ENCODE measurements at regions not wholly inside any gene's neighbourhood (a gene's known extent, or its start where the extent isn't known, plus 50 kb on each side); places are given as distances from the start of the nearest gene placed in this dataset.
"Not testable (repeated sequence)": the region's sequence is repeated elsewhere in the genome, so short reads cannot be mapped to it uniquely, and the experiment has no call there.

DNA sequence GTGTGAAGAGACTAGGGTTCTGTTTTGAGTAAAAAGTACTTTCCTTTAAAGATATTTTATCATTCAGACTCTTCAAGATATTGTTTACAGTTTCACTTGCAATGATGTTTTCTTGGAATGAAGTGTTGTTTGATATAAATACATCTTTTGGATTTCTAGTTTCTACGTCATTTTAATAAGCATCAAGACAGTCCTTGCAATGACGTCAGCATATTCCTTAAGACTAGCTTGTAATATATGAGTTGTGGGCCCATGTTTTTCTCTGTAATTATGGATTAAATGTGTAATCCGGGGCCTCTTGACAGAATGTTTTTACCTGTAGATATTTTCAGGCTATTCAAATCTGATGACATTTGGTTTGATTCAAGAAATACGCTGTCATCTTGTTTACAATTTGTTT is 66.1 kb downstream of the RBMX2 start:
- no peak for DNase-seq

DNA sequence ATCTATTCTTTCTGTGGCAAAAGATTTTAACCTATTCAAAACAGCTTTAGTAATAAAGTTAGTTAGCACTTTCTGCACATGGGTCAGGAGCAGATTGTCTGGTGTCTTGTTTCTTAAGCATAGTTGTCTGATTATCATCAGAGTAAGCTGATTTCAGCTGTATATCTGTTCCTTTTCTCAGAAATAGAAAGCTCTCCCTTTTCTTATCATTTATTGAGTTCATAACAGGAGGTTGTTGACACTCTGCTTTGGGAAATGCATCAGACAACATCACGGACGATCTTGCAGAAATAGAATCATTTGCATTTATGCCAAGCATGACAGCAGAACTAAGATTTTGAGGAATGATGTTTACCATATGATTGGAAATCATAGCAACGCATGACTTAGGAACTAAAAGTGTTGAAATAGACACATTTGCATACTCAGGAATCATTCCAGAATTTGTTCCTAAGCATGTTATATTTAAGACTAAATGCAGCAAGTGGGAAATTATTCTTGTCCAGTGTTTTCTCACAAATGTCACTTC is 66.7 kb downstream of the RBMX2 start:
- DNase-seq, result no peak

DNA sequence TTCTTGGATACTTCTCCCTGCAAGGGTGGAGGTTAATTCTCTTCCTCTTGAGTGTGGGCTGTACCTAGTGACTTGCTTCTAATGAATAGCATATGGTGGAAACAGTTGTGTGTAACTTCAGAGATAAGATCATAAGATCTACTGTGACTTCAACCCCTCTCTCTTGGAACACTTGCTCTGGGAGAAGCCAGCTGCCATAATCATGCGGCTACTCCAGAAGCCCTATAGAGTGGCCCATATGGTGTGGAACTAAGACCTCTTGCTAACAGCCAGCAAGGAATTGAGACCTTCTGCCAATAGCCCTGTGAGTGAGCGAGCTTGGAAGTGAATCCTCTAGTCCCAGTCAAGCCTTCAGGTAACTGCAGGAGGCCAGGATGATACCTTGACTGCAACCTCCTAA is 81.1 kb downstream of the RBMX2 start:
- no peak for DNase-seq

DNA sequence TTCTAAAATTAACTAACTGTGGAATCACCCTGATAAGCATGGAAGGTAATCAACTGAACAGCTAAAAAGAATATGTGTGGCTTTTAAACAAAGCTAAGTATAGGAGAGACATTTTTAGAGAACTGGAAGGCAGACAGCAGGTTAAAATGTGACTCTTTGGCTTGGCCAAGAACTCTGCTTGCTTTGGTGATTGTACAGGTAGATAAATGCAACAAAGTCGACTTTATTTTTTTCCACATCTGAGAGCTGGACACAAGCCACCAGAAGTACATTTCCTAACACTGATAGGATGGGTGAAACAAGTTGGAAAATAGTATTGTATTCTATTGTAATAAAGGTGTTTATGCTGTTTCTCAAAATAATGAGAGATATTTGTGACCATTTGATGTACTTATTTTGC is 84.1 kb downstream of the RBMX2 start:
- no peak for DNase-seq

DNA sequence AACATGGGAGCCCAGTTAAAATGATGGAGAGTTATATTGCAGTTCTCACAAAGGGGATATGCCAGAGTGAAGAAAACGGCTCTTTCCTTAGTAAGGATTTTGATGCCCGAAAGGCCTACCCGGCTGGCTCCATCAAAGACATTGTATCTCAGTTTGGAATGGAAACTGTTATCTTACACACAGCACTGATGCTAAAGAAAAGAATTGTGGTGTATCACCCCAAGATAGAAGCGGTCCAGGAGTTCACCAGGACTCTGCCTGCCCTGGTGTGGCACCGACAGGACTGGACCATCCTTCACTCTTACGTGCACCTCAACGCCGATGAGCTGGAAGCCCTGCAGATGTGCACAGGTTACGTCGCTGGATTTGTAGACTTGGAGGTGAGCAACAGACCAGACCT is 93.7 kb downstream of the RBMX2 start:
- not testable (repeated sequence) for DNase-seq

DNA sequence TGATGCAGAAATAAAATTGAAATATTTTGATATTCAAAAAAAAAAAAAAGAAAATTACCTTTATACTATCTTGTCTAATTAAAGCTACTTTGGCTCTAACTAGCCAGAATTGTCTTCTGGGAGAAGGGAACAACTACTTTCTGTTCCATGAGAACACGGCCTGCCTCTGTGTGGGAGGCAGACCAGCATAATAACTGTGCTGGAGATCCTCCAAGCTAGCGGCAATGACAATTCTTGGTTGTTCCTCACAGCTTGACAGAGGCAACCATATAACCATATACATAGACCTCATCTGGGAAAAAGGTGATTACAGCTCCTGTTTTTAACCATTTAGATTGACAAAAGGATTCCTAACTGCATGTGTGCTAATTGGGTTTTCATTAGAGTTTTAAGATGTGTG is 95.7 kb downstream of the RBMX2 start:
- DNase-seq, result no peak

DNA sequence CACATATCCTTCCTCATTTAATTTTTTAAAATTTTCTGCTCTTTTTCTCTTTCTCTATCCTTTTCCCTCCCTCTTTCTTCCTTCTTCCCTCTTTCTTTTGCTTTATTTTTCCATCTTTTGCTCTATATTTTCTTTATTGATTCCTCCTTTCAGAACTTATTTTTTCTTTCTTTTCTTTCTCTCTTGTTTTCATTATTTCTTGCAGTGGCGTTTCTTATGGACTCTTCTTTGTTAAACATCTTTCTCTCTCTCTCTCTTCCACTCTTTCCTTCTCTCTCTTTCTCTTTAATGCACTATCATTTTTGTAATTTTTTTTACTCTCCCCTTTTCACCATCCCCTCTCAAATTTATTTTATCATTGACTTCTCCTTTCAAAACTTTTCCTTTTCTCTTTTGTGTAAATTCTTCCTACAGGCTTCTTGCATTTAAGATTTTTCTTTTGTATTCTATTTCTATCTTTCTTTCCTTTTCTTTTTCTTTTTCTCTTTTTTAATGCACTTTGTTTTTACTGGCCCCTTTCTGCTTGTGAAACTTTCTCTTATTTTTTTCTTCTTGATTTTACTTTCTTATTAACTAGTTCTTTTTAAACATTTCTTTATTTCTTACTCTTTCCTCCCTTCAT is 97.0 kb downstream of the RBMX2 start:
- no peak for DNase-seq

DNA sequence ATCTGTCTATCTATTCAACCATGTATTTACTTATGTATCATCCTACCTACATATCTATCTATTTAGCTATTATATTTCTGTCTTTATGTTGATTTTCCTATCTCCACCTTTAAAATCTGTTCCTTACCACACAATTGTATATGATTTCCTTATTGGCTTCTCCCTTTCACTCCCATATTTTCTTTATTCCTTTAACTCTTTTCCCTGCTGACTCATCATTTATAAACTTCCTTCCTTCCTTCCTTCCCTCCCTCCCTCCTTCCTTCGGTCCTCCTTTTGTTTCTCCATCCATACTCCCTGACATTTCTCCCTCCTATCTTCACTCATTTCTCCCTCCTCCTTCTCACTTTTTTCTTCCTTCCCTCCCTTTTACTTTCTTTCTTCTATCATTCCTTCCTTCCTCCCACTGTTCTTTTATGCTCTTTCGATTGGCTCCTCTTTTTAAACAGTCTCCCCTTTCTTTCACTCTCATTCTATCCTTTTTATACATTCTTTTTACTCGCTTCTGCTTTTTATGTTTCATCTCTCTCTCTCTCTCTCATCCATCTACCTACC is 100.3 kb downstream of the RBMX2 start:
- no peak for DNase-seq

DNA sequence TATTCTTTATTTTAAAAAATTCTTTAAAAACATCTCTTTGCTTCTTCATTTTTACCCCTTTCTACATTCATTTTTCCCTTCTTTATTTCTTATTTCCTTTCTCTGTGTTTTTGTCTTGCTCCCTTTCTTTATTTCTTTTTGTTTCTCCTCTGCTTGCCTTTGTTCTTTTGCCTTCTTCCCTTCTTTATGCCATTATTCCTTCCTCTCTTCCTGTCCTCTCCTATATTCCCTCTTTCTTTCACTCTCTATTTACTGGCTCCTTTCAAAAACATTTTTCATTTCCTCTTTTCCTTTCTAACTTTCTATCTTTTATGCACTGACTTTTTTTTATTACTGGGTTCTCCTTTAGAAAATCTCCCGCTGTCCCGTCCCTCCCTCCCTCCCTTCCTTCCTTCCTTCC is 102.2 kb downstream of the RBMX2 start:
- DNase-seq, result no peak

DNA sequence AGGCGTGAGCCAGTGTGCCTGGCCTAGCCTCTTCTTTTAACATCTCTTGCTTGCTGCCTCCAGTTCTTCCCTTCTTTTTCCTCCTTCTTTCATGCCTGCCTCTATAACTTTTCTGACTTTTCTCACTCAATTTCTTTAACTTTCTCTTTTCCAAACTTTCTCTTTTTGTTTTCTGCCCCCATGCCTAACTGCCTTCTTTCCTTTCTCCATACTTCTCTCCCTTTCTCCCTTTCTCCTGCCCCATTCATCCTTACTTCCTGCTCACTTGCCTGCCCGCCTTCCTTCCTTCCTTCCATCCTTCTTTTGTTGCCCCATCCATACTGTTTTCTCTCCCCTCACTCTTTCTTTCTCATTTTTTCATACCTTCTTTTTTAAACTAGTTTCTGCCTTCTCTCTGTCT is 105.2 kb downstream of the RBMX2 start:
- DNase-seq, result no peak

DNA sequence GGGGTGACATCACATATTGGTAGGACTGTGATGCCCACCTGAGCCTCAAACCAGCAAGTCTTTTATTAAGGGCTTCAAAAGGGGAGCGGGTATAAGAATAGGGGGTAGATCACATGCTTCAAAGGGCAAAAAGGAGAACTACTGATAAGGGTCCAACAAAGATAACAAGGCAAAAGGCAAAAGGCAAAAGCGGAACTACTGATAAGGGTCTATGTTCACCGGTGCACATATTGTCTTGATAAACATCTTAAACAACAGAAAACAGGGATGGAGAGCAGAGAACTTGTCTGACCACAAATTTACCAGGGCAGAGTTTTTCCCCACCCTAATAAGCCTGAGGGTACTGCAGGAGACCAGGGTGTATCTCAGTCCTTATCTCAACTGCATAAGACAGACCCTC is 110.7 kb downstream of the RBMX2 start:
- DNase-seq, result not testable (repeated sequence)

DNA sequence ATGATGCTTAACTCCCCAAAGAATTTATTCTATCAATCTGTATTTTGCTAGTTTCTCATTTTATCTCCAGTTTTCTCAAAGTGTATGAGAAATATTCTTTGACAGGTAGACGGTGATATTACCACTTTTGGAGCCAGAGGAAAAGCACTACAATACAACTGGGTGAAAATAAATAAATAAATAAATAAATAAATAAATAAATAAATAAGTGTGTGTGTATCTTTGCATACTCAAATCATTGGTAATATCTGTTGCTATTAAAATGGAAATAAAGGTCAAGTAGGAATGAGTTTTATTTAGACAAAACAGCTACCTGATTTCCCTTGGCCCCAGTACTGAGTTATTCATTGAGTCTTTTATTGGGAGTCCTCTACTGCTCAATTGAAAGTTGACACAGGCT is 114.3 kb downstream of the RBMX2 start:
- no peak for DNase-seq

DNA sequence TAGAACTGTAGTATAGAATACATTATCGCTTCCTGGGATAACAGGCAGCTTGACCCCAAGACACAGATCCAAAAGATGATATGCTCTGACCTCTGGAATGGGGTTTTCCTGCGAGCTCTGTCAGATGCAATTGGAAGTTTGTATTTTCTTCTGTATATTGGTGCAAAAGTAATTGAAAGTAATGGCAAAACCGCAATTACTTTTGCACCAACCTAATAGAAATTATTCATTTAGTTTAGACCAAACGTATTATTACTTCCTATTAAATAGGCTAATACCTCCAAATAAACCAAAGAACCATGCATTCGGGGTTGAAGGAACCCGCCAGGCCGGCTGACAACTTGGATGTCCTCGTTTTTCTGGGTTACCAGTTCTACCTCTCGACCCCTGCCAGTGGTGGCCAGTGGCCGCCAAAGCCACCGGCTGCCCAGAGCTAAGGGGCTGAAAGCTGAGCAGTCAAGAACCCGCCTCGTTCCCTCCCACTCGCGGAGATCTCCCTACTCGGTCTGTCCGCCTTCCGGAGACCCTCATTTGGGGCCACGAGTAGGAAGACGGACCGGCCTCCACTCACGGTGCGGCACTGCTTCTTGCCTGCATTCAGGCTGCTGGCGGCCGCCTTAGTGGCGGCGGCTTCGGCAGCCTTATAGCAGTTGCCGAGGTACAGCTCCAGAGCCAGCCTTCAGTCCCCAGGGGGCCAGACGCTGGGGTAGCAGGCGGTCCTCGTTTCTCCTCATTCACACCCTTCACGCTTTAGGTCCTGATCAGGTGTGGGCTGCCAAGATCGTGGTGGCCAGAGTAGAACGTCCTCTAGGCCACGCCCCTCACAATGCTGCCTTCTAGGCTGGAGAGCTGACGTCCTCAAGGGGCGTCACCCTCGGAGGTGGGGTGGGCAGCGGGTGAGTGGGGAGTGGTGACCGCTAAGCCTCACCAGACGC is 121.9 kb downstream of the RBMX2 start:
- DNase-seq, result no peak

DNA sequence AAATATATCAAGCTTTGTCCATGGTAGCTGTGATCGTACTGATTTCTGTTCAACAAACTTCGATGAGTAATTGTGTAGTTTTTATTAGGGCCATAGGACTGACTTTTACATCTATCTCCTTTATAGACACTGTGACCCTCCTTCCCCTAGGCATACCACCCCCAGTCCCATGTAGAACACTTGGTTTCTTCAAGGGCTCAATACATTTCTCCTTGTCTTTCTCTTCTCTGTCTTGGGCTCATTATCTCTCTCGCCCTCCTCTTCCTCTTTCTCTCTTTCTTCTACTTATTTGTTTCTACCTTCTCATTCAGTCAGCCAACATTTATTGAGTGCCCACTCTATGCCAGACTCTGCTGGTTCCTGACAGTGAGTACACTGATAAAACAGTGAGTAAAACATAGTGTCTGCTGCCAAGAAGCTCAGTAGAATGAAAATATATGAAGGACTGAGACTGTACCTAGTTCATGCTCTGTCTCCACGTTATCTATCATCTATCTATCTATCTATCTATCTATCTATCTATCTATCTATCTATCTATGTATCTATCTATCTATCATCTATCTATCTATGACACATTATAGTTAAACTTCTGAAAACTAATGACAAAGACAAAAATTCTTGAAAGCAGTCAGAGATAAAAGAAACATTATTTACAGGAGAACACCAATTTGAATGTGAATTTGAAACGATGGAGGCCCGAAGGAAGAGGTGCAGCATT is 122.8 kb downstream of the RBMX2 start:
- DNase-seq, result no peak

DNA sequence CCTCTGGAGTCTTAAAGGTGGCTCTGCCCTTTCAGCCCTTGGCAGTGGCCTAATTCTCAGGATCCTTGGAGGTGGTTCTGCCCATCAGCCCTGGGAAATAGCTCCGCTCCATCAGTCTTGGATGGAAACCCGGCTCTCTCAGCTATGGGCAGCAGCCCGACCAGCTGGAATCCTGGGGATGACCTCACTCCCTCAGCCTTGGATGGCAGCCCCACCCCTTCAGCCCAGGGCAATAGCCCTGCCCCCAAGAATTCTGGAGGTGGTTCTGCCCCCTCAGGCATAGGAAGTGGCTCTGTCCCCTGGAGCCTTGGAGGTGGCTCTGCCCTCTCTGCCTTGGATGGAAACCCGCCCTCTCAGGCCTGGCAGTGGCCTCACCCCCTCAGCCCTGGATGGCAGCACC is 127.7 kb downstream of the RBMX2 start:
- DNase-seq, result no peak

DNA sequence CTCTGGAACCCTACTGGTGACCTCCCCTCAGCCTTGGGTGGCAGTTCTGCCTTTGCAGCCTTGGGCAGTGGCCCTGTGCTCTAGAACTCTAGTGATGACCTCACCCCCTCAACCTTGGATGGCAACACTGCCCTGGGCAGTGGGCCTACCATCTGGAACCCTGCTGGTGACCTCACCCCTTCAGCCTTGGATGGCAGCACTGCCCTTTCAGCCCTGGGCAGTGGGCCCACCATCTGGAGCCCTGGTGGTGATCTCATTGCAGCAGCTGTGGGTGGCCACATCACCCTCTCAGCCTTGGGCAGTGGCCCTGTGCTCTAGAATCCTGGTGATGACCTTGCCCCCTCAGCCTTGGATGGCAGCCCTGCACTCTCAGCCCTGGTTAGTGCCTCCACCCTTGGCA is 129.3 kb downstream of the RBMX2 start:
- no peak for DNase-seq

DNA sequence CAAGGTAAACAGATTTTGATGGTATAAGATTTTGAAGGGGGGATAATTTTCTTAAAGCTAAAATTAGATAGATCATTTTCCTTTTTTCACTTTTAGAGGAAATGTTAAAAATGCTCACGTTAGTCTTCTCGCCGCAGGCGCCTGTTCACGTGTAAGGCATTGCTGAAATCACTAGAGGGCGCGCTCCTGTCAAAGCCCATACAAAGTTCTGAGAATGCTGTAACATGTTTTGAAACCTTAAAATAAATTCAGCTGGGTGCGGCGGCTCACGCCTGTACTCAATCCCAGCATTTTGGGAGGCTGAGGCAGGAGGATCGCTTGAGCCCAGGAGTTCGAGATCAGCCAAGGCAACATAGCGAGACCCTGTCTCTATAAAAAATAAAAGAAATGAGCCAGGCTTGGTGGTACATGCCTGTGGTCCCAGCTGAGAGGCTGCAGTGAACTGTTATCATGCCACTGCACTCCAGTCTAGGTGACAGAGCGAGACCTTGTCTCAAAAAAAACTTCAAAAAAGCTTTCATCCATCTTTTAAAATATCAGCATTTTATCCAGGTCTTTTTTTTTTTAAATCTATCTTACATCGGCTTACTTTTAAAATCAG is 138.0 kb downstream of the RBMX2 start:
- peak; percentile 1 for DNase-seq

DNA sequence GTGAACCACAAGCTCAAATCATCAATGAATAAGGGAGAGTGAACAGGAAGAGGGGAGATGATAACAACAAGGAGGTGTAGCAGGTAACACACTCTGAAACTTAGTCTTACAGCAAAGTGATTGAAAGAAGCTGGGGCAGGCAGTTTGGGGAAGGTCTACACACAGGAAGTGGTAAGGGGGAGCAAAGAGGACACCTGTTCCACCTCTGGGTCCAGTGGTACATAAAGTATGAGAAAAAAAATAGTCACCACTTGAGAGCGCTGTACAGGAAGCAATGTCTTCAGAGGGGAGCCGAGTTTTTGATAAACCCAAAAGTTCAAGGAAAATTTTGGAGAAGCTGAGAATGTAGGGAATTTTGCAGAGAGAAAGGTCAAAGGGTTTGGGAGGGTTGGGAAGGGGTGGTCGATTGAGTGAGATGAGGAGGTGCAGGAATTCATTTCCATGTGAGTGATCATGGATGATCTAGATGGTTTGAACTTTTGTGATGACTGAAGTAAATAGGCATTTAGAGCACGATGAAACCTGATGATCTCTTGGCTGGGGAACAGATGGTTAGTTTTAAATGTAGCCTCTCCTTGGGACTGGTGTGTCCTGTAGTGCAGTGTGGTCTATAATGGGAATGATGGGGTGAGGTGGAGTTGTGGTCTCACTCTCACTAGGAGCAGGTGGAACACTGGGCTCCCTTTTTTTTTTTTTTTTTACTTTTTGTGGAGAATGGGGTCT is 142.0 kb downstream of the RBMX2 start:
- DNase-seq, result no peak

DNA sequence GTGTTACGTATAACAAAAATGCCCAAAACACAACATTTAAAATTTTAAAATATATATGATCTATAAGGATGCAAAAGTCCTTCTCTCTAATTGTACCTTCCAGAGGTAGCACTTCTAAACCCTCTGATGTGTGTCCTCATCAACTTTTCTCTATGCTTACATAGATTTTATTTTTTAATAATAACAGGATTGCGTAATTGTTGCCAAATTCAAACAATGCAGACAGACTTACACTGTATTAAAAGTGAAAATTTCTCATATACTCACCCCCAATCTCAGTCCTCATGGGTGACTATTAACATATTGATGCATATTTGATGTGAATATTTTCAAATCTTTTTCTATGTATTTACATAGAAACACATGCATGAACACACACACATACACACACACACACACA is 144.0 kb downstream of the RBMX2 start:
- DNase-seq, result no peak

DNA sequence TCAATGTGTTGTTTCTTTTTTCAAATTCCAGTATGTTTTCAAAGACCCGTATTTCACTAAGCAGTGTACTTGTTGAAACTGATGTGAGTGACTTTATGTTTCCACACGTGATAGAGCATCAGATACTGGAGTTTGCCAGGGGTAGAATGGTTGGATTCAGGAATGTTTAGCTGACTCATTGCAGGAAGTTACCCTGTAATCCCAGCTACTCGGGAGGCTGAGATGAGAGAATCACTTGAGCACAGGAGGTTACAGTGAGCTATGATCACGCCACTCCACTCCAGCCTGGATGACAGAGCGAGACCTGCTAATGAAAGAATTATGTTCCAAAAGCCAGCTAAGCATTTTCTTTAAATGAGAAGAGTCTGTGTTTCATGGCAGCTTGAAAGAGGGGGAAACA is 147.6 kb downstream of the RBMX2 start:
- not testable (repeated sequence) for DNase-seq

DNA sequence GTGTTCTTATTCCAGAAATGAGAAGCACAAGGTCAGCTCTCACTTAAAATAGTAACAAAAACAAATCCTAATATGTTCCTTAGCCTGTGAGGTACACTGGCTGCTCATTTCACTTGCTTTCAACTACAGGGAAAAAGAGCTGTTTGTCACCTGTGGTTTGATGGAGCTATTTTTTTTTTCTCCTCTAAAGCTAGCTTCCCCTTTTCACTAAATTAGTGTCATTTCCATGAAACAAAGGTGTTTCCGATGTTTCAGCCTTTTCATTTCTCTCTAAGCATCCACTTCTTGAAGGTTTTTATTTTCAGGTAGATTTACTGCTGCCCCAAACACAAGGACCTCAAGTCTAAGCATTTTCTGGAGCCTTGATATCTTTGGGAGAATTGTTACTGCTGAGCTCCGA is 148.6 kb downstream of the RBMX2 start:
- no peak for DNase-seq

DNA sequence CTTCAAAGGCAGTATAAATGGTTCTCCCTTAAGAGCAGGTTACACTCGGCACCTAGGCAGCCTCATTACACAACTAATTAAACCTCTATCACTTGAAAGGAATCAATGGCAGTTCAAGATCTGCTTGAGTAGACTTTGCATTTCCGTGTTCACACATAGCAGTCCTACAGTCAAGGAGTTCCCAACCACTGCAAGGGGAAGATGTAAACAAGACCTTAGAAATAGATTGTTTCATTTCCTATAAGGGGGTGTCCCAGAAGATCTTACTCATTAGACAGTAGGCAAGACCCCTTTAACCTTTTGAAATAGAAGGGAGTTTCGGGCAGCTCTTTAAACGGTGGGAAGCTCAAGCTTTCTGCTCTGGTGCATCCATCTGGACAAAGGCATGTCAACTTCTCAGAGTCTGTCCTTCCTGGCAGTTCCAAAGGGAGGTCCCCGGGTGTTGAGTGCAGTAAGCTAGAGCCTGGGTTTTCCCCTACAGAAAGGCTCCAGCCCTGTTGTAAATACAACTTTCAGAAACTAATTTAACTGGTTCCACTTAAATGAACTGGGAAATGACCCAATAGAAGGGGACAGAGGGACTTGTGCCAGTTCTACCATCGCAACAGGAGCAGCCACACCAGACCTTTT is 150.8 kb downstream of the RBMX2 start:
- DNase-seq, result no peak
